Activated CD4-positive, alpha-beta T cell treated with anti-CD3 and anti-CD28 coated beads, Interleukin-10, Interleukin-2, amounts not matched to agents 100 ng/mL and 50 ng/mL, durations not matched to agents 16 hours and 8 hours (primary cell): ENCODE measurements at regions not wholly inside any gene's neighbourhood (a gene's known extent, or its start where the extent isn't known, plus 50 kb on each side); places are given as distances from the start of the nearest gene placed in this dataset.
A peak's percentile ranks its signal among the peaks of the same experiment; 100 is the strongest.
"Not testable (repeated sequence)": the region's sequence is repeated elsewhere in the genome, so short reads cannot be mapped to it uniquely, and the experiment has no call there.

Experiments
- DNase-seq: peaks from one replicate; pipeline ENCODE4 v3.0.0-alpha.2; 2020

DNA sequence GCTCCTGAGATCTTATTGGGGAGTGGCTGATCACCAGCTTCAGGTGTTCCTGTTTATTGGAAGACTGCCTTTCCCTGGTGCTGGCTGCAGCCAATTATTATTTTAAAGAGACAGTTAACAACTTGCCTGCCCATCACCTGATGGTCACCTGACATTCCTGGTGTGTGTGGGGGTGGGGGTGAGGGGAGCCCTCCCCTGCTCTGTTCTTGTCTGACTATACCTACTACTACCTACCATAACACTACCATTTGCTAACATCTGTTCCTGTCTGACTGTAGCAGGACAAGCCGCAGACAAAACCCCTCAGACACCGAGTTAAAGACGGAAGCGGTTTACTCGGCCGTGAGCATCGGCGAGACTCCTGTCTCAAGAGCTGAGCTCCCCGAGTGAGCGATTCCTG lies 54.9 kb upstream of the NBPF3 start:
- DNase-seq = no peak

DNA sequence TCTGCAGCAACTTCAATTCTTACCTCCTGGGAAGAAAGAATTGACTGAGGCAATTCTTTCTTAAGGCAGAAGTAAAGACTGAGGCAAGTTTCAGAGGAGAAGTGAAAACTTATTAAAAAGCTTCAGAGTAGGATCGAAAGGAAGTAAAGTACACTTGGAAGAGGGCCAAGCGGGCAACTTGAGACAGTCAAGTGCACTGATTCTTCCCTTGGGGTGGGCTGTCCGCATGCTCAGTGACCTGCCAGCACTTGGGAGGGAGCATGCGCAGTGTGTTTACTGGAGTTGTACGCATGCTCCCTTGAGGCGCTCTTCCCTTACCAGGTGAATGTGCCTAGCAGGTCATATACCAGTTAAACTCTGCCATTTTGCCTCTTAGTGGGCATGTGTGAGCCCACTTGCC lies 55.3 kb upstream of the NBPF3 start:
- no peak for DNase-seq

DNA sequence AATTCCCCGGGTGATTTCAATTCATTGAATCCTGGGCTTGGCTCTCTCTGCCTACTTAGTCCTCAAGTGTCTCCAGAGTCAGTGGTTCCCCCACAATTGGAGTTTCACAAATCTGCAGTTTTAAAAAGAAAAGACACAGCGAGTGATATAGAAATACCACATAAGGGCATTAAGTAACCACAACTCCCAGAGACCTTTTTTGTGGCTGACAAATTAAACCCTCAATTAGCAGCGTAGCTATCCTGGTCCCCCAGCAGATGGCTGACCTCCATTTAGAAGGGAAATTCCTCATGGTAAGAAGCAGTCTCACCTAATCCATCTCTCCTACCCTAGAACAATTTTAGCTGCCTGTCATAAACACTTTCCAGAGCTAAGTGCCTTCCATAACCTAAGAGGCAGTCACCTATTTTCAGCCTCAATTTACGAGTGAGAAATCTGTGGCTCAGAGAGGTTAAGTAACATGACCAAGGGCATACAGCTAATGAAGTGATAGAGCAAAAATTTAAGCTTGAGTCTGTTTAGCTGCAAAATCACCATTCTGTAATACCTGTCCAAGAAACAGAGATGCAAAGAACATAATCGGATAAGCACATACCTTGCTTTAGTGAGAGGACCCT lies 56.0 kb upstream of the NBPF3 start:
- DNase-seq = no peak

DNA sequence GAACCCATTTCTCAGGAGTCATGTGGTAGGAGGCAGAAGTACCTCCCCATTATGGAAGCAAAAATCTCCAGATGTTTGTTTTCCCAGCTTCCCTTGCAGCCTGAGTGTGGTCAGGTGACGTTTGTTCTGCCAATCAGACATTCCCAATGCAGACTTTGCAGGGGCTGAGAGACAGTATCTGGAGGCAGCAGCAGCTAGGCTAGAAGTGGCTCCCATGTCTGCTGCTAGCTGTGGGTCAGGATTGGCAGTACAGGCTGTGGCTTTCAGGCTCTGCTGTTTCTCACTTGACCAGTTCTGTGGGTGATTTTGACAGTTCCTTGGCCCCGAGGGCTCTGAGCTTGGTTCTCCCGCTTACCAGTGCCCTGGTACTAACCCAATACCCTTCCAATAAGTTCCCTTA lies 58.6 kb upstream of the NBPF3 start:
- DNase-seq = no peak

DNA sequence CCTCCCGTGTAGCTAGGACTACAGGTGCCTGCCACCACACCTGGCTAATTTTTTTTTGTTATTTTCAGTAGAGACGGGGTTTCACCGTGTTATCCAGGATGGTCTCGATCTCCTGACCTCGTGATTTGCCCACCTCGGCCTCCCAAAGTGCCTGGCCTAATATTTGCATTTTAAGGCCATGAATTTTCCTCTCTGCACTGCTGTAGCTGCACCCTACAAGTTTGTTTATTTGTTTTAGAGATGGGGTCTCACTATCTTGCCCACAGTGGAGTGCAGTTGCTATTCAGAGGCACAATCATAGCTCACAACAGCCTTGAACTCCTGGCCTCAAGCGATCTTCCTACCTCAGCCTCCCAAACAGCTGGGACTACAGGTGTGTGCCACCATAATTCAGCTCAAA lies 59.8 kb upstream of the NBPF3 start:
- DNase-seq = not testable (repeated sequence)

DNA sequence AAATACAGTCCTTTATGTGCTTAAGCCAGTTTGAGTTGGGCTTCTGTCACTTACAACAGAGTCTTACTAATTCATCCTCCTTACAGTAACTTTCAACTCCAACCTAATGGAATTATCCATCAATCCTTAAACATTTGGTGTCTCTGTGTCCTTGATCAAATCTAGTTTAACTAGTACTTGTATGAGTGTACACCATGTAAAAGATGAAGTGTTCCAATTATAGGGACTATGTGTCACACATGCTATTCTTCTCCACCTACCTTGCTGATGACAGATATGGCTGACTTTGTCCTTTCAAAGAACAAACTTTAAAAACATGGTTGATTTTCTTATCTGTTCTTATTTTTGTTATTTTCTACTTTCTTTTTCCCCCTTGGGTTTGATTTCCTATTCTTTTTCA lies 60.4 kb upstream of the NBPF3 start:
- no peak for DNase-seq

DNA sequence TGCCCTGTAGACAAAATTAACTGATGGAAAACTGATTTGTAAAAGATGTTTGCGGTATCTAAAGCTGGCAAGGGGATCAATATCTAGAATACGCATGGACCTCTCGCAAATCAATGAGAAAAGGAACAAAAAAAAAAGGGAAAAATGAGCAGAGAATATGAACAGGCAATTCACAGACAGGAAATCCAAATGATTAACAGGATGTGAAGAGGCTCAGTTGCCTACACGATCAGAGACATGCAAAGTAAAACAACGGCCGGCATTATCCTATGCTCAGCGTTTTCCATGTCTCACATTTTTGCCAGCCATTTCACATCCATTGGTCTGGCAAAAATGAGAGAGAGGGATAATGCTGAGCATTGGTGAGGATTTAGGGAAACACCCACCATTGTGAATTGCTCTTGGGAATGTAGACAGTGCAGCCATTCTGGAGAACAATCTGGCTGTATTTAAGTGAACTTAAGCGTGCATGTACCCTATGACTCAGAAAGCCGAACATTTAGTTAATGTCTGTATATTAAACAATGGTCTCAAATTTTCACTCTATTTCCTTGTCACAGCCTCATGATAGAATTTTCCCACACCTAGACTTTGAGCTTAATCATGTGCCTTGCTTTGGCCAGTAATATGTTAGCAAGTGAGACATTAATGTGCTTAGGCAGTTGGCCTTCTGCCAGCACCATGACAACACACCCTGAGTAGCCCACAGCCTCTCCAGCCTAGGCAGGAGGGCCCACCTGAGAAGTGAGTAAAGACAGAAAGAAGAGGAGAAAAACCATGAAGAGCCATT lies 61.0 kb upstream of the NBPF3 start:
- no peak for DNase-seq

DNA sequence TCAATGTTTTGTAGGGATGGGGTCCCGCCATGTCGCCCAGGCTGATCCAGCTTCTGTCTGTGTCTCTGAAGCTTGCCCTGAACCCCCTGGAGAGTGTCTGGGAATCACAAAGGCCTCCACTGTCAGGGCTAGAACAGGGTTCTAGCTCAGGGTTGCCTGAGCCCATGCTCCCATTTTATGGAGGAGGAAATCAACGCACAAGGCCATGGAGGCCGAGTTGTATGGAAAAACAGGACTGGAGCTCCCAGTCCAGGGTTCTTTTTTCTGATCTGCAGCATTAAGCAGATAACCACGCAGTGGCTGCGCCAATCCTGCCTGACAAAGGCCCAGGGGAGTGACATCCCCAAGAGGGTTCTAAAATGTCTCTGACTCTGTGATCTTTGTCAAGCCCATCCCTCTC lies 67.6 kb upstream of the NBPF3 start:
- no peak for DNase-seq

DNA sequence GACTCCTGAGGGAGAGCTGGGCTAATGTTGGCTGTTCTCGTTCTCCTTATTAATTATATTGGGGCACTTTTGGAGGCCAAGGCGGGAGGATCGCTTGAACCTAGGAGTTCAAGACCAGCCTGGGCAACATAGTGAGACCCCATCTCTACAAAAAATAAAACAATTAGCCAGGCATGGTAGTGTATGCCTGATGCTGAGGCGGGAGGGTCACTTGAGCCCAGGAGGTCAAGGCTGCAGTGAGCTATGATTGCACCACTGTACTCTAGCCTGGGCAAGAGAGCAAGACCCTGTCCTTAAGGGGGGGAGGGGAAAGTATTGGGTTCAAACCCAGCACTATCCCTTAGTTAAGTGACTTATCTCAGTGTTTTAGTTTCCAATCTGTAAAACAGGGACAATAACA lies 70.0 kb upstream of the NBPF3 start:
- DNase-seq = no peak

DNA sequence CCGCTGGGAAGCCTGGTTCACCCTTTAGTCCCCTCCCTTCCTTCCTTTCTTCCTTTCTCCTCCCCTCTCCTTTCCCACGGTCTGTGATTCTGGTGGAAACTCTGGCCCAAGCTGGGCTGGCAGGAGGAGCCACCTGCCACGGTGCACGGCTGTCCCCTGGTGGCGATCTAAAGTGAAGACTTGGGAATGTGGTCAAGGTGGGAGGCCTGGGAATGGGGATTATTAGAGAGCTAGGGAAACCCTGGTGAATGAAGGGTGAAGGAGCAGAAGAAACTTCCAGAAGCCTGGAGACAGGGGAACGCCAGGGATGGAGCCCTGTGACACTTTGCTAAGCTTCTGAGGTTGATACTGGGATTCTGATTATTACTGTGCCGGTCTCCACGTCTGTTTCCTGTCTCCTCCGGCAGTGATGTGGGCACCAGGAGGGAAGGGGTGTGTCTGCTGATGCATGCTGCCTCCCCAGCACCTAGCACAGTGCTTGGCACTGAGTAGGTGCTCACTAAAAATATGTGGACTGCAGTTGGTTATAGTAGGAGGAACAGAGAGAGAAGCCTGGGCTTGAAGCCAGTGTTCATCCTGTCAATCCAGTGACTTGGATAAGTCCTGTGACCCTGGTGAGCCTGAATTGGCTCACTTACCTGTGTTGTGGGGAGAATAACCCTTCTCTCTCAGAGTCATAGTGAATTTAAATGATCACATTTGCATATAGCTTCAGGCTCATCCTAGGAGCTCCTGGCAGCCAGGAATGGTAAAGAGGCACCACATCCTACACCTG lies 71.2 kb upstream of the NBPF3 start:
- peak; percentile 57 for DNase-seq

DNA sequence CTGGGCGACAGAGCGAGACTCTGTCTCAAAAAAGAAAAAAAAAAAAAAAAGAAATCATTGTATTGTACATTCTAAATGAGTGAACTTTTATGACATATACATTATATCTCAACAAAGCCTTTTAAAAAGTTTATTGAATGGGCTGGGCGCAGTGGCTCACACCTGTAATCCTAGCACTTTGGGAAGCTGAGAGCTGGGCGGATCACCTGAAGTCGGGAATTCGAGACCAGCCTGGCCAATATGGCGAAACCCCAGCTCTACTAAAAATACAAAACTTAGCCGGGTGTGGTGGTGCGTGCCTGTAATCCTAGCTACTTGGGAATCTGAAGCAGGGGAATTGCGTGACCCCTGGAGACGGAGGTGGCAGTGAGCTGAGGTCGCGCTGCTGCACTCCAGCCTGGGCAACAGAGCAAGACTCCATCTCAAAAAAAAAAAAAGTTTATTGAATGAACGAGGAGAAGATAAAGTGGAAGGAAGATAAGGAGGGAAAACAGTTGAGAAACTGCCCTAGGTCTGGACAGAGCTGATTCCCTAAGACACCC lies 71.9 kb upstream of the NBPF3 start:
- DNase-seq = not testable (repeated sequence)

DNA sequence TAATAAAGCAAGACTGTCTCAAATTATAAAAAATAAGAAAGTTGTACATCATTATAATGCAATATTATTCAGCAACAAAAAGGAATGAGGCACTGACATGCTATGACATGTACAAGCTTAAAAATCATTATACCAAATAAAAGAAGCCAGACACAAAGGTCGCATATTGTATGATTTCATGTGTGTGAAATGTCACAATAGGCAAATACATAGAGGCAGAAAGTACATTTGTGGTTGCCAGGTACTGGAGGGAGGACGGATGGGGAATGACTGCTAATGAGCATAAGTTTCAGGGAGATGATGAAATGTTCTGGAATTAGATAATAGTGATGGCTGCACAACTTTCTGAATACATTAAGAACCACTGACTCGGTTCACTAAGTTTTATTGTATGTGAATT lies 73.6 kb upstream of the NBPF3 start:
- no peak for DNase-seq

DNA sequence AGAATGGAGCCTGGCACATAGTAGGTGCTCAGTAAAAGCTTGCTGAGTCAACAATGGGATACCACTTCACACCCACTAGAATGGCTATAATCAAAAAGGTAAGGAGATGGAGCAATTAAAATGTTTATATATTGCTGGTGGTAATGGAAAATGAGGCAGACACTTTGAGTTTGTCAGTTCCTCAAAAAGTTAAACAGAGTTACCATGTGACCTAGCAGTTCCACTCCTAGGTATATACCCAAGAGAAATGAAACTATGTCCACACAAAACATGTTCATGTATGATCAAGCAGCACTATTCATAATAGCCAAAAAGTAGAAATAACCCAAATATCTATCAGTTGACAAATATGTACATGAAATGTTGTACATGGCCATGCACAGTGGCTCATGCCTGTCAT lies 74.8 kb upstream of the ECE1 start:
- no peak for DNase-seq

DNA sequence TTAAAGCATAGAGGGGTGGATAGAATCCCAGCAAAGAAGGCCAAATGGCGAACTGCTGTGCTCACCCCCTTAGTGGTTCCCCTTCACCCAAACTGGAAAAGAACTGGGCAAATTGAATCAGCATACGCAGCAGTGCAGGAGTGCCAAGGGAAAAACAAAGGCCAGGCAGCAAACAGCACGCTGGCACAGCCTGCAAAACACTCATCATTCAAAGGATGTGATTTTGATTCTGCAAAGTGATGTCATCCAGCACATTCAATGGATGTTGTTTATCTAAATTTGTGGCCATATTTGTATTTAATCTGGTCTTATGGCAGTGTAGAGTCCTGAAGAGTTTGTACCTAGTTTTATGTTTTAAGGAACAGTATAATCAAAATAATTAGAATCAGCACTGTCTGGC lies 71.8 kb upstream of the ECE1 start:
- DNase-seq = no peak

DNA sequence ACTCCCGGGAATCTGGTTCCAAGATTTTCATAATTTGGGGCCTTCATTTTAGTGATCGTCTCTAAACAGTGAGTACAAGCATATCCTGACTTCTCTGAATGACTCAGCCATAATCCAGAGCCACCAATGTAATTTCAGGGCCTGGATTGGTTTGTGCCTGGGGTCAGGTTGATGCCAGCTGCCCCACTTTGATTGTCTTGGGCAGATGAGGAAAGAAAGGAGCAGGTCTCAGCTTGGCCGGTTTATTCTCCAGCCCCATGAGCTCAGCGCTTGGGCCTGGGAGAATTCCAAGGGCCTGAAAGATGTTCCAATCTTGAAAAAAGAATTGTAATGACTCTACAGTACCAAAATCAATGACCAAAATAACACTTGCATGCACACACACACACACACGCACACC lies 71.2 kb upstream of the ECE1 start:
- DNase-seq = no peak

DNA sequence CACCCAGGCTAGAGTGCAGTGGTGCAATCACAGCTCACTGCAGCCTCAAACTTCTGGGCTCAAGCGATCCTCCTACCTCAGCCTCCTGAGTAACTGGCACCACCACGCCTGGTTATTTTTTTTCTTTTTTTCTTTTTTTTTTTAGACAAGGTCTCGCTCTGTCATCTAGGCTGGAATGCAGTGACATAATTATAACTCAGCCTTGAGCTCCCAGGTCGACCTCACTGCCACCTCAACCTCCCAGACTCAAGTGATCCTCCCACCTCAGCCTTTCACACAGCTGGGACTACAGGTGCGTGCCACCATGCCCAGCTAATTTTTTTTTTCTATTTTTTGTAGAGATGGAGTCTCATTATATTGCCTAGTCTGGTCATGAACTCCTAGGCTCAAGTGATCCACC lies 66.9 kb upstream of the ECE1 start:
- DNase-seq = no peak

DNA sequence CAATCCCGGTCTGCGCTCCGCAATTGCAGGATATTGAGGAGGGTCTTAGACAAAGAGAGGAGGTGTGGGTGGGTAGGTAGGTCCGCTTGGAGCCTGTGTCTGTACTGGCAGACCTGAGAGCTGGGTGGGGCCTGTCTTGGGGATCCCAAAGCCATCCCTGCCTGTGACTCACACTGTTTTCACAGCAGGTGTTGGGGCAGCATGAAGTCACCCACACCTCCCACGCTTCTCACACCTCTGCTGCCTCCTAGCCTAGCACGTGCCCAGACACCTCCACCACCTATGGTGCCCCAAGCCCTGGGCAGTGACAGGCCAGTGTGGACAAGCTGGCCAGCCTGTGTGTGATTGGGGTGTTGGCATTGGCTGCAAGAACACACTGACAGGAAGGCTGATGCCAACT lies 65.7 kb upstream of the ECE1 start:
- no peak for DNase-seq

DNA sequence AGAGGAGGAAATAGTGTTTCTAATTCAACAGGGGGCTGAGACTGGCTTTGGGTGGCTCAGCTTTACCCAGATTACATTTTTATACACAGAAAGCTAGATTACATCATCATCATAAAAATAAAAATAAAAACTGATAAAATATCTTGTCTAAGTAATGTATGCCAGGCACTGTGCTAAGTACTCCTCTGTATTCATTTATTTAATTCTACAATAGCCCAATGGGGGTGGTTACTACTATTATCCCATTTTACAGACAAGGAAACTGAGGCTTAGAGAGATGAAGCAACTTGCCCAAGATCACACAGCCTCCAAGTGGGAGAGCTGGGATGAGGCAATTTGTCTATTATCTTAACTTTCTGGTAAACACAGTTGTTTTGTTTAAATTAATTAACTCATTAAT lies 62.3 kb upstream of the ECE1 start:
- no peak for DNase-seq

DNA sequence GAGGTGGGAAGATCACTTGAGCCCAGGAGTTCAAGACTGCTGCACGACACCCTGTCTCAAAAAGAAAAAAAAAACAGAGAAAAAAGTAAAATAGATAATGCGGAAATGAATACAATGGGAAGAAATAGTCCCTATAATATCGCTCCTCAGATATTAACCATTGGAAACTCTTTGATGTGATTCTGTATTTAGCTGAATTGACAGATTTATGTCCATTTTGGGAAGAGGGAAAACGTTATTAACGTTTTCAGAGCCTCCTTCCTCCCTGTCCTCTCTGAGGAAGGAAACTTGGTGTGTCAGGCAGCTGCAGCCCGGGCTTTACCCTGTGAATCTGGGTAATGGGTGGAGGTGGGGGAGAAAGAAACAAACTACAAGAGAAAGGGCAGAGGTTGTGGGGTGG lies 61.6 kb upstream of the ECE1 start:
- no peak for DNase-seq

DNA sequence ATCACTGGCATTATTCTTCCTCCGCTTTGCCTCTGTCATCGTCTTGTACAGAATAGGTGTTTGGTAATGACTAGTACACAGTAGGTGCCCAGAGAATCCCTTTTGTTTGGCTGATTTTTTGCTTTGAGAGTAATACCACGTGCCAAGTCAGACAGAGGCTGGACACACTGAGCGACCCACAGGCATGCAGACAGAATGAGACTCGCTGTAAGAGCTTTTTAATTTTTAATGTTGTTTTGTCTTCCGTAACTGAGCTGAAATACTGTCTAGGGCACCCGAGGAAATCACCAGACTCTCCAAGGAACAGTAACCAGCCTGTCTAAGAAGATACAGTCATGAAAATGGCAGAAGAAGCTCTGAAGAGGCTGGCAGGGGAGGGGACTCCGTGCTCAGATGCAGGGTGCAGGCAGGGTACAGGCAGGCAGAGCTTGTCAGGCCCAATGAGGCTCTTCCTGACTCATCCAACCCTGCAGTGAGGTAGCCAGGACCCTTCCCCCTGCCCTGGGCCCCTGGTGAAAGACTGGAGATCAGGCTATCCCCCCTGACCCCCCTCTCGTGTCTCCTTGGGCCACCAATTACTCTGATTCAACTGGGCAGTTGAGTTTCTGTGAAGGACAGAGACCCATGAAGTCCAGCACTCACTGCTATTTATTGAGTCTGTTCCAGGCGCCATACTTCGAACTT lies 60.1 kb upstream of the ECE1 start:
- DNase-seq = no peak

DNA sequence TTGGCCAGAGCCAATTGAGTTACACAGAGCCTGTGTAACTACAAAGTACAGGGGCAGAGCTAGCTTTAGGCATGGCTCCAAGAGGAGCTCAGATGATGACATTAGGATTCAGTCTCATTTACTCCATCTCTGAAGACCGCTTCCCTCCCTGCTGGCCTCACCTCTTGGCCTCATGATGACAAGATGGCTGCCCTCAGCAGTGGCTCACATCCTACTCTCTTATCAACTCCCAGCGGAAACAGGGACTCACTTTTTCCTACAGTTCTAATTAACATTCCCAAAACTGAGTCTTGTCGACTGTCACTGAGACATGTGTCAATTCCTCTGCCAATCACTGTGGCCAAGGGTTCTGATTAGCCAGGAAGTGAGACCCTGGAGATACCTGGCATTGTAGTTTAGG lies 59.4 kb upstream of the ECE1 start:
- no peak for DNase-seq

DNA sequence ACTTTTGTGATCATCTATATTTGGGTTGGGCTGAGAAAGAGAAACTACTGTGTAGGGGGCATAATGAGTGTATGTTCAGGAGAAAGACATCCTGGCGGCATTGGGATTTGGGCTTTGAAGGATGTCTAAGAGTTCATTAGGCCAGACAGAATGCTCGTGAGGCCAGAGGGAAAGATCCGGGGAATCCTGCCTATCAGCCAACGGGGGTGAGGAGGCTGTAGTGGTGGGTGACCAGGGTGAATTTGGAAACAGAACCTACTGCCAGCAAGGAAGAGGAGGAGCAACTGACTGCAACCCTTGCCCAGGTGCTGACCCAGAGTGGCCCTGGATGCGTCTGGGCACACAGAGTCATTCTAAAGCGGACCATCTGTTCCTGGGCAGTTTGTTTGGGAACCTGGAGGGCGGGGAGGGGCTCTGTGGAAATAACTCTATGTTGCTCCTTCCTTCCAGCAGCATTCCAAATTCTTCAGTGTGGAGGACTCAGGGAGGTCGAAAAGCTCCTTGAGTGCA lies 56.9 kb upstream of the ECE1 start:
- no peak for DNase-seq
